GM12878 (cell line): ENCODE measurements at regions not wholly inside any gene's neighbourhood (a gene's known extent, or its start where the extent isn't known, plus 50 kb on each side); places are given as distances from the start of the nearest gene placed in this dataset.

ENCODE experiments used
- ATAC-seq: fragments of 200-7000 bp; cut with Tn5 transposase; 3 replicates; pipeline ENCODE4 v1.9.1; 2020; ENCODE audit warnings: mild to moderate bottlenecking, moderate library complexity
- BruUV-seq: library from RNA; stranded (reverse); fragments of 400-500 nt; replicated peaks from 2 replicates; lab custom pipeline; 2021; lab: Mats Ljungman, UMichigan
- CTCF ChIA-PET: fragments of 300-600 bp; sonication (Branson Sonifier 250); formaldehyde crosslinking; extraction: SDS; loops from one replicate; lab custom pipeline; 2021; ENCODE audit warnings: inconsistent platforms; lab: Yijun Ruan, JAX
- POLR2A ChIA-PET: fragments of 350-600 bp; formaldehyde crosslinking; extraction: SDS; loops from one replicate; lab custom pipeline; 2021; ENCODE audit warnings: inconsistent platforms; lab: Charles Lee
- RAD21 ChIA-PET: fragments of 300-600 bp; sonication (Branson Sonifier 250); formaldehyde crosslinking; loops from one replicate; lab custom pipeline; 2023; ENCODE audit warnings: antibody characterized with exemption; ENCODE audit not compliant: unreplicated experiment; lab: Charles Lee
- SMC1A ChIA-PET: fragments of 300-600 bp; sonication (Branson Sonifier 250); formaldehyde crosslinking; loops from one replicate; lab custom pipeline; 2023; ENCODE audit not compliant: unreplicated experiment, uncharacterized antibody; lab: Charles Lee
- DNase-seq: peaks from one replicate; pipeline ENCODE4 v3.0.0-alpha.2; 2011; ENCODE audit warnings: low read depth, low spot score
- FAIRE-seq: peaks from 3 replicates; lab custom pipeline; 2011; peaks lifted over from hg19 to GRCh38; lab: Jason Lieb, UNC
- H2AFZ ChIP-seq: 2 replicates; pipeline ENCODE4 v1.6.0; 2011; ENCODE audit warnings: low read depth, low read length, control low read depth; ENCODE audit not compliant: control insufficient read depth
- H3K27ac ChIP-seq: 2 replicates; pipeline ENCODE4 v1.5.1; 2011; ENCODE audit warnings: control low read depth; ENCODE audit not compliant: control insufficient read depth, insufficient read depth
- H3K27me3 ChIP-seq, 2 experiments: replicated peaks in 1 of 2; 2 replicates each; pipeline versions ENCODE4 v1.6.0 to v1.6.1; 2011; ENCODE audit warnings: low read length in 1 of 2; ENCODE audit not compliant: control insufficient read depth in 2 of 2, insufficient read depth in 2 of 2
- H3K36me3 ChIP-seq, 2 experiments: 2 replicates each; pipeline ENCODE4 v1.5.1; 2011; ENCODE audit warnings: low read length in 1 of 2; ENCODE audit not compliant: control insufficient read depth in 2 of 2, insufficient read depth in 2 of 2
- H3K4me1 ChIP-seq: 2 replicates; pipeline ENCODE4 v1.6.1; 2011; ENCODE audit warnings: mild to moderate bottlenecking, low read length, moderate library complexity, mixed read lengths; ENCODE audit not compliant: control insufficient read depth, insufficient read depth
- H3K4me2 ChIP-seq: 2 replicates; pipeline ENCODE4 v1.6.0; 2011; ENCODE audit warnings: control low read depth; ENCODE audit not compliant: control insufficient read depth, insufficient read depth
- H3K4me3 ChIP-seq: fragments of 200-600 bp; sonication (generic); 2 replicates; pipeline ENCODE4 v1.5.1; 2016
- H3K79me2 ChIP-seq: 2 replicates; pipeline ENCODE4 v1.6.0; 2011; ENCODE audit warnings: low read length; ENCODE audit not compliant: control insufficient read depth, insufficient read depth
- H3K9ac ChIP-seq: 2 replicates; pipeline ENCODE4 v1.8.0; 2011; ENCODE audit warnings: low read length, control low read depth, mixed read lengths; ENCODE audit not compliant: control insufficient read depth, insufficient read depth
- H3K9me3 ChIP-seq: replicated peaks from 3 replicates; pipeline ENCODE4 v1.5.1; 2011; ENCODE audit warnings: mild to moderate bottlenecking, low read length; ENCODE audit not compliant: control insufficient read depth, insufficient read depth
- H4K20me1 ChIP-seq: 2 replicates; pipeline ENCODE4 v1.6.0; 2011; ENCODE audit not compliant: control insufficient read depth, insufficient read depth
- BCL11A ChIP-seq: IDR thresholded peaks from 2 replicates; pipeline ENCODE4 v1.6.1; 2011; ENCODE audit warnings: low read depth, low read length
- CREB1 ChIP-seq: IDR thresholded peaks from 2 replicates; pipeline ENCODE4 v1.6.1; 2012; ENCODE audit warnings: low read depth, mild to moderate bottlenecking, inconsistent platforms
- IKZF2 ChIP-seq, 2 experiments: fragments of 450-650 bp; IDR thresholded peaks; 2 replicates each; pipeline ENCODE4 v1.6.1; 2017; ENCODE audit warnings: mild to moderate bottlenecking in 2 of 2, moderate library complexity in 2 of 2
- PRDM15 ChIP-seq: fragments of 450-650 bp; formaldehyde crosslinking; IDR thresholded peaks from 2 replicates; pipeline ENCODE4 v1.4.0; 2020; ENCODE audit warnings: mild to moderate bottlenecking, moderate library complexity
- RAD51 ChIP-seq: fragments of 450-650 bp; IDR thresholded peaks from 2 replicates; pipeline ENCODE4 v1.6.1; 2016; ENCODE audit warnings: moderate library complexity, mild to moderate bottlenecking, inconsistent platforms
- REST ChIP-seq: IDR thresholded peaks from 2 replicates; pipeline ENCODE4 v1.6.1; 2012; ENCODE audit warnings: mild to moderate bottlenecking, low read depth, low read length
- RFX5 ChIP-seq: IDR thresholded peaks from 2 replicates; pipeline ENCODE4 v1.6.1; 2011; ENCODE audit warnings: low read depth, low read length, improper control_type of control experiment
- RUNX3 ChIP-seq: IDR thresholded peaks from 2 replicates; pipeline ENCODE4 v1.6.1; 2012; ENCODE audit warnings: low read length, inconsistent platforms
- SKIL ChIP-seq: fragments of 450-650 bp; IDR thresholded peaks from 2 replicates; pipeline ENCODE4 v1.6.1; 2017; ENCODE audit warnings: mild to moderate bottlenecking, low read depth, inconsistent platforms; ENCODE audit not compliant: poor library complexity, severe bottlenecking
- SMC3 ChIP-seq: IDR thresholded peaks from 2 replicates; pipeline ENCODE4 v1.6.1; 2011; ENCODE audit warnings: low read length, improper control_type of control experiment, borderline replicate concordance
- YBX1 ChIP-seq: fragments of 450-650 bp; IDR thresholded peaks from 2 replicates; pipeline ENCODE4 v1.6.1; 2016; ENCODE audit warnings: antibody characterized with exemption
- ZNF622 ChIP-seq: fragments of 450-650 bp; IDR thresholded peaks from 2 replicates; pipeline ENCODE4 v1.6.1; 2017; ENCODE audit warnings: mild to moderate bottlenecking, inconsistent platforms
- WGBS: methylation state at CpG from one replicate; pipeline ENCODE4 v1.1.6; 2016; ENCODE audit warnings: low lambda C conversion rate; ENCODE audit not compliant: insufficient replicate concordance, insufficient coverage; ENCODE audit errors: missing lambda C conversion rate; 5-methylcytosine and 5-hydroxymethylcytosine counted together
- in situ Hi-C: fragments of 300-500 bp; cut with MboI; formaldehyde crosslinking; loops from 9 replicates; pipeline ENCODE4 v1.14.3; 2018; ENCODE audit warnings: mixed read lengths
- intact Hi-C: fragments of 100-400 bp; cut with micrococcal nuclease; formaldehyde crosslinking; loops from one replicate; pipeline ENCODE4 v1.14.2; 2022; ENCODE audit not compliant: unreplicated experiment

- H3K4me2 ChIP-seq, result no peak overlapping the region
- no peak overlapping the region for H2AFZ ChIP-seq
- no peak for FAIRE-seq
- intact Hi-C loops, result loop anchor here (5.0 kb wide), 1 partner anchor 48 kb away; no protein-coding TSS in a partner anchor
- in situ Hi-C loops, result no loop called here
- TF ChIP-seq IKZF2 (IDR thresholded peaks at IDR 0.05), result no peak
- TF ChIP-seq RUNX3, result no peak
- no peak for TF ChIP-seq REST
- TF ChIP-seq SKIL, result no peak
- no peak for TF ChIP-seq ZNF622
- TF ChIP-seq YBX1, result no peak
- no peak for TF ChIP-seq BCL11A
- no peak for TF ChIP-seq SMC3
- TF ChIP-seq RAD51, result no peak
- no peak for TF ChIP-seq PRDM15
- TF ChIP-seq RFX5, result no peak
- TF ChIP-seq CREB1, result no peak
- TF ChIP-seq, all 136 proteins: peak for 0
- H3K4me1 ChIP-seq, result 0 out of 2 replicates have a peak, but pooled peaks cover 6% of the 10 kb centered on the region
- DNase-seq, result no peak
- SMC1A ChIA-PET, result interaction anchor here (0.9 kb wide), 1 partner anchor 209 kb away, joined by 3 read pairs; no protein-coding TSS in a partner anchor
- 14% methylated on average over 6 of the region's 6 CpGs for WGBS
- H3K79me2 ChIP-seq, result no peaks in the 10 kb centered on the region
- ATAC-seq, result no peak
- CTCF ChIA-PET, result interaction anchor here (1.2 to 1.5 kb wide), 4 partner anchors 11 to 347 kb away, joined by 3 to 5 read pairs (median 4); no protein-coding TSS in a partner anchor
- POLR2A ChIA-PET, result no interaction called here
- H3K36me3 ChIP-seq, result no peaks in the 10 kb centered on the region
- no TSS peak for BruUV-seq
- no peaks in the 10 kb centered on the region; a peak in 1 of 4 replicates for H3K27me3 ChIP-seq
- no peaks in the 10 kb centered on the region for H4K20me1 ChIP-seq
- RAD21 ChIA-PET, result no interaction called here
- H3K27ac ChIP-seq, result no peak overlapping the region
- no peak overlapping the region for H3K9ac ChIP-seq
- no peaks in the 10 kb centered on the region for H3K9me3 ChIP-seq
- H3K4me3 ChIP-seq, result no peak overlapping the region
Measured at GRCh38 chr18:62634979-62635630, 80.2 kb upstream of the PHLPP1 start.
